Urinary bladder (tissue), 3 donors: ENCODE measurements at regions not wholly inside any gene's neighbourhood (a gene's known extent, or its start where the extent isn't known, plus 50 kb on each side); places are given as distances from the start of the nearest gene placed in this dataset.

ENCODE experiments used
- DNase-seq: peaks from one replicate; pipeline ENCODE4 v3.0.0-alpha.2; 2015; ENCODE audit errors: extremely low spot score
- H3K27ac ChIP-seq: one replicate; pipeline ENCODE4 v1.5.1; 2013; ENCODE audit warnings: low read depth, mild to moderate bottlenecking, moderate library complexity
- H3K36me3 ChIP-seq: one replicate; pipeline ENCODE4 v1.6.1; 2013; ENCODE audit warnings: mild to moderate bottlenecking, moderate library complexity; ENCODE audit not compliant: insufficient read depth
- H3K4me1 ChIP-seq: one replicate; pipeline ENCODE4 v1.6.1; 2013; ENCODE audit warnings: mild to moderate bottlenecking, moderate library complexity; ENCODE audit not compliant: insufficient read depth
- H3K4me3 ChIP-seq: one replicate; pipeline ENCODE4 v1.5.1; 2013; ENCODE audit warnings: low read depth, low read length
- WGBS: extraction: QIAGEN DNeasy Blood & Tissue Kit; methylation state at CpG from one replicate; pipeline ENCODE4 v1.1.7; 2013; 5-methylcytosine and 5-hydroxymethylcytosine counted together
- donor health status: healthy with polysubstance abuse.
- donor health status: healthy.

DNA sequence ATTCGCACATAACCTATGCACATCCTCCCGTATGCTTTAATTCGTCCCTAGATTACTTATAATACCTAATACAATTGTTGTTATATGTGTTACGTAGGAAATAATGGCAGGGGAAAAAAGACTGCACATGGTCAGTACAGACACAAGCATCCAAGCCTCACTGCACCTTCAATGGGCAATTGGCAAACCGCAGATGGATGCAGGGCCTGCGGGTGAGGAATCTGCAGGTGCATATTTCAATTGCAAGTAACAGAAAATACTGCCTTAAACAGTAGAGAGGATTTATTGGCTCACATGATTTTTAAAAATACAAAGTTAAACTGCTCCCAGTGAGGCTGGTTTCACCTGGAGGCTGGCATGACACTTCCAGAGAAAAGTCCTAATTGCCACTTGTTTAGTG lies 142.1 kb upstream of the MLN start:
- Histone ChIP-seq H3K27ac (no peak overlapping the region), H3K4me1 (no peaks in the 10 kb centered on the region), H3K4me3 (no peak overlapping the region), H3K36me3 (no peaks in the 10 kb centered on the region)
- no peak for DNase-seq
- 94% methylated on average over 6 of the region's 6 CpGs for WGBS

DNA sequence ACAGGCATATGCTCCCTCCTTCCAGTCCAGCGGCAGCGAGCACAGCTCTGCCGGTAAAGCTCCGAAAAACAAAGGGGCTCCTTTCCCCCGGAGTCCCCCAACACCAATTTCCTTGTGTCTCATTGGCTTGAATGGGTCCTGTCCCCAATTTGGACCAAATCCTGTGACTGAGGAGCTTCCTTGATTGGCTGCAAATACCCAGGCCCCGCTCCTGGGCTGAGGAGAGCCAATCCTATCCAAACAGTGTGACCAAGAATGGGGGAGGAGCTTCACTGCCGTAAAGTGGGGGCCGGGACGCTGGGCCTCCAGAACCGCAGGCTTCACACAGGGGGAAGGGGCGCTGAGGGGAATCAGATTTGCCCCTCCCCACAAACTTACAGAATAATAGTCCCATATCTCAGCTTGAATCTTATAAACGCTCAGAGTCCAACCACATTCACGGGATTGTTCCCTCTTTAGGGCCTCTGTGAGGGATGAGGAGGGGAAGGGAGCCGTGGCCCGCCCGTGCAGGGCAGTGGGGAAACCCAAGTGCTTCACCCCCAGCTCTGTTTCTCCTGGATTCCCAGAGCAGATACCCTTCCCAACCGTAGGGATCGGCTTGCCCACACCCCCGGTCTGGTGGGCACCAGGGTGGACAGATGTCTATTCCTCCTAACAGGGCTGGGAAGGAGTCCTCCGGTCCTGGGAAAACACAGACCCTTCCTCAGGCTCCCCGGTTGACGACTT lies 141.0 kb upstream of the MLN start:
- WGBS, result 72% methylated on average over 22 of the region's 22 CpGs
- no peaks in the 10 kb centered on the region for H3K4me1 ChIP-seq
- H3K4me3 ChIP-seq, result no peak overlapping the region
- H3K36me3 ChIP-seq, result no peaks in the 10 kb centered on the region
- no peak overlapping the region for H3K27ac ChIP-seq
- DNase-seq, result no peak

DNA sequence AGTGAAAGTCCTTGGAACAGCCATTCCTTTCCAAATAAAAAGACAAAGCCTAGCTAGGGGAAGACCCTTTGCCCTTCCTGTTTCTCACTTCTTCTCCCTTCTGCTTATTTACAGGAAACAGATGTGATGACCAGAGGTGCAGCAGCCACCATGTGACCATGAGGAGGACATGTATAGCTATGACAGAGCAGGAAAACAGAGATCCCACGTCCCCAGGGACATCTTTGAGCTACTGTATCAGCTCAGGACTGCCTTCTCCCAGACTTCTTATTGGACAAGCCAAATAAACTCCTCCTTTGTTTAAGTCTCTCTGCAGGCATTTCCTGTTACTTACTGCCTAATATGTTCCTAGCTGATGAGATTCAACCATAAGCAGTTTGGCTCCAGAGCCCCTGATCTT lies 133.1 kb upstream of the MLN start:
- no peaks in the 10 kb centered on the region for H3K36me3 ChIP-seq
- 37% methylated on average over 1 of the region's 1 CpG for WGBS
- DNase-seq, result no peak

DNA sequence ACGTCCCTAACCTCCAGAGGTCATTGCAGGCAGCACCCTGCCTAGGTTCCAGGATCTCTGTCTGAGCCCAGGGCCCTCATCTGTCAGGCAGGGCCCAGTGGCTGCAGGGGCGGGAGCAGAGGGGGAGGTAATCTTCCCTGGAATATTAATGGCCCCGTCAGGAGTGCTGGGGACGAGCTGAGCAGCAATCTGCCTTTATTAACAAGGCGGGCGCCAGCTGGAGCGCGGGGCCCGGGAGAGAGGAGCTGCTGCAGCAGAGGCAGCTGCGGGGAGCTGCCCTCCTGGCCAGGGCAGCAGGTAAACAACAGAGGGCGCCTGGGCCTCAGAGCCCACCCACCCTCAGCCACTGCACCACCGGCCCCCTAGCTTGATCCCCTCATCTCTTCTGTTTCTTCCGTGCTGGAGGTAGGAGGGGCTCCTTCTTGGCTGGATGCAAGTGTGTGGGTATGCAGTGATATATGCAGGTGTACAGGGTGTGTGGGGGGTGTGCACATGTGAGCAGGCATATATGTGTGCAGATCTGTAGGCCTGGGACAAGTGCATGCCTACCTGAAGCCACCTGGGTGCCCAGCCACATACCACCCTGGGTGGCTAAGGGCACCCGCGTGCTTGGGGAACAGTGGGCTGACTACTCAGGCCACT lies 131.8 kb upstream of the MLN start:
- Histone ChIP-seq H3K27ac (no peak overlapping the region), H3K4me1 (no peaks in the 10 kb centered on the region), H3K36me3 (no peaks in the 10 kb centered on the region), H3K4me3 (no peak overlapping the region)
- no peak for DNase-seq
- 38% methylated on average over 15 of the region's 15 CpGs for WGBS

More for the DNA sequence above, 133.1 kb upstream of the MLN start:
- no peak overlapping the region for H3K4me3 ChIP-seq
- H3K4me1 ChIP-seq, result no peaks in the 10 kb centered on the region
- no peak overlapping the region for H3K27ac ChIP-seq

DNA sequence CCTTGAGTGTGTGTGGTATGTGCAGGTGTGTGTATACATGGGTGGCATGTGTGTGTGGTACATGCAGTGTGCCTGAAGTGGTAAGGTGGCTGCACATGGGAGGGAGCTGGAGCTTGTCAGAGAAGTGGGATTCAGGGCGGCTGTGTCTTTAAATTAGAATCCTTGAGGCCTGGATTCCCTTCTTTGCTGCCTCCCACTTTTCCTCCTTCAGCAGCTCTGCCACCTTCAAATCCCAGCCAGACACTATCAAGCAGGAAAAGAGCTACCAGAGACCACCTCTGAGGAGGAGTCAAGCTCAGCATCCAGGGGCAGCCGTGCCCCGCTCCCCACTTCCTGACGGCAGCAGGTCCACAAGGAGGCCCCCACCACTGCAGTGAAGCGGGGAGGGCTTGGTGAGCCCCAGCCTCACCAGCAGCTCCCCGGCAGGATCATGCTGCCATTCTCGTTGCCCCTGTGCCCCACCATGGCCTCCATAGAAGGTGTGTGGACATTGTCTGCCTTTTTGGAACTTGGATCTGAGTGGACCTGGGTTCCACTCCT lies 131.0 kb upstream of the MLN start:
- no peaks in the 10 kb centered on the region for H3K4me1 ChIP-seq
- DNase-seq, result no peak
- H3K27ac ChIP-seq, result no peak overlapping the region
- WGBS, result 69% methylated on average over 7 of the region's 7 CpGs
- no peaks in the 10 kb centered on the region for H3K36me3 ChIP-seq
- H3K4me3 ChIP-seq, result no peak overlapping the region

DNA sequence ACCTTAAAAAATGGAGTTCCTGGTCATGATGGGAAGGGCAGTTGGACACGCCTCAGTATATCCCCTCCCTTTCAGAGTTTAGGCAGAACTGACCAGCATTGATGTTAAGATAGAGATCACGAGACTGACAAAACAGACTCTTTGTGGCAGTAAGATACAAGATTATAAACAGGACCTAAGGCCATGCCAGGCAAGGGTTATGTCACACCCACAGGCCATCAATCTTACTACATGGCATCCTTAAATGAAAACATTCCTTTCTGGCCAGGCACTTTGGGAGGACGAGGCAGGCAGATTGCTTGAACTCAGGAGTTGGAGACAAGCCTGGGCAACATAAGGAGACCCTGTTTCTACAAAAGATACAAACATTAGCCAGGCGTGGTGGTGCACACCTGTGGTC lies 129.3 kb upstream of the MLN start:
- DNase-seq, result no peak
- Histone ChIP-seq H3K4me3 (no peak overlapping the region), H3K36me3 (no peaks in the 10 kb centered on the region), H3K27ac (no peak overlapping the region), H3K4me1 (no peaks in the 10 kb centered on the region)
- WGBS, result 40% methylated on average over 4 of the region's 4 CpGs

DNA sequence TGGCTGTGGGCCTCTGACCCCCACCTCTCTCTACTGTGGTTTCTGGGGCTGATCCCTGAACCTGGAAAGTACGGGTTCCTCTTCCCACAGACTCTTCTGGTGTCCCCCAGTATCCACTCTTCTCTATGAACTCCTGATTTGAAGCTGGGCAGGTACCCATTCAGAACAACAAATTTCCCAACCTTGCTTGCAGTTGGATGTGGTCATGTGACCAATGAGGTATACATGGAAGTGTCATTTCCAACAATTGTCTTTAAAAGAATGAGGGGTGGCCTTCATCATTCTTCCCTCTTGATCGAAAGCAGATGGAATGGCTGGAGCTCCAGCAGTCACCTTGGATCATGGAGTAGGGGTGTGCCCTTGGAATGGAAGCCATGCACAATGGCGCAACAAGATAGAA lies 128.0 kb upstream of the MLN start:
- no peaks in the 10 kb centered on the region for H3K4me1 ChIP-seq
- no peak overlapping the region for H3K27ac ChIP-seq
- WGBS, result 89% methylated on average over 3 of the region's 3 CpGs
- H3K36me3 ChIP-seq, result no peaks in the 10 kb centered on the region
- DNase-seq, result no peak
- no peak overlapping the region for H3K4me3 ChIP-seq

DNA sequence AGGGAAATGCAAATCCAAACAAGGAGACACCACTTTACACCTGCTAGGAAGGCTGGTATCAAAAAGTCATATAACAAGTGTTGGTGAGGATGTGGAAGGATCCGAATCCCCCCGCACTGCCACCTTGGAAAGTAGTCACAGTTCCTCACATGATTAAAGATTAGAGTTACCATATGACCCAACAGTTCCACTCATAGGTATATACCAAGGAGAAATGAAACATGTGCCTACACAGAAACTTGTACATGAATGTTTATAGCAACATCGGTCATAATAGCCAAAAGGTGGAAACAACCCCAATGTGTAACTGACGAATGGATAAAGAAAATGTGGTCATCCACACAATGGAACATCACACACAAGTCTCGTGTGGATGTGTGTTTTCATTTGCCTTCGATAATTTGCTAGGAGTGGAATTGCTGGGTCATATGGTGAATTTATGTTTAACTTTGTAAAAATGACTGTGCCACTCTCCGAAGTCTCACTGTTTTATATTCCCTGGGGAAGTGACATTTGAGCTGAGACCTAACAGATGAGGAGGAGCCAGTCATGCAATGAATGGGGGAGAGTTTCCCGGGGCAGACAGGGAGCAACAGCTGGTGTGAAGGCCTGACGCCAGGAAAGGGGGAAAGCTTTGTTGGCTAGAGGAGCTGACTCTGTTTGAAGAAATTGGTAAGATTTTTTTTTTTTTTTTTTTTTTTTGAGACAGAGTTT lies 125.9 kb upstream of the MLN start:
- no peak for DNase-seq
- H3K4me1 ChIP-seq, result no peaks in the 10 kb centered on the region
- WGBS, result 54% methylated on average over 9 of the region's 9 CpGs
- H3K4me3 ChIP-seq, result no peak overlapping the region
- H3K36me3 ChIP-seq, result no peaks in the 10 kb centered on the region
- no peak overlapping the region for H3K27ac ChIP-seq

DNA sequence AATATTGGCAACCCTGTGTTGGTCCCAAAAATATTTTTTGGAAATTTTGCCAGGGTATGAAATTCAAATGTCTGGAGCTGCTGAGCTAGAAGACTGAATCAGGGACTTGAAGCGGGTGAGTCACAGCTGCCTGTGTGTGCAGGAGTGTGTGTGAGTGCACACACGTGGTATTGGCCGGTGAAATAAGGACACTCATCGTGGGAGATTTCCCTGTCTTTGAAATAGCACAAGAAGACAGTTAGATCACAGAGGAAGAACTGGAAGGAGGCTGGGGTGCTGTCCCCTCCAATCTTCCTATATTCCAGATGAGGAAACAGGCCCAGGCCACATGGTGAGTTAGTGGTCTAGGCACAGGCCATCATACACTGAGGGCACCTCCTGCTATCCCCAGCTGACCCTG lies 123.8 kb upstream of the MLN start:
- DNase-seq, result no peak
- Histone ChIP-seq H3K4me3 (no peak overlapping the region), H3K4me1 (no peaks in the 10 kb centered on the region), H3K36me3 (no peaks in the 10 kb centered on the region), H3K27ac (no peak overlapping the region)
- 59% methylated on average over 4 of the region's 4 CpGs for WGBS

DNA sequence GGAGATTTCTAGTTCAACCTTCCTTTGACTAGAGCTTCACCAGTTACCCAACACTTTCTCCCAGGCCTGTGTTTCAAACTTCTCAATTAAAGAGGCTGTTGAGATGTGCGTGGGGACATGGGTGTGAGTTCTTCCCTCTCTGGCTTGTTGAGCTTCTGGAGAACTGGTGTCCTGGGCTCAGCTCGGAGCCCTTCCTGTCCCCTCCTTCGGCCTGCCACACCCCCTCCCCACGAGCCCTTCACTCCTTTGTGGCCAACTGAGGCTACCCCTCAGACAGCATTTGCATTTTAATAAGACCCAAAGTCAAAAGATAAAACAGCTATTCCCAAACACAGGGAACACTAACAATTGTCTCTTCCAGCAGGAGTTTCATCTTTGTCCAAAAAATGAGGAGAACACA lies 123.3 kb upstream of the MLN start:
- no peak for DNase-seq
- Histone ChIP-seq H3K27ac (no peak overlapping the region), H3K4me1 (no peaks in the 10 kb centered on the region), H3K4me3 (no peak overlapping the region), H3K36me3 (no peaks in the 10 kb centered on the region)
- WGBS, result 66% methylated on average over 4 of the region's 4 CpGs

DNA sequence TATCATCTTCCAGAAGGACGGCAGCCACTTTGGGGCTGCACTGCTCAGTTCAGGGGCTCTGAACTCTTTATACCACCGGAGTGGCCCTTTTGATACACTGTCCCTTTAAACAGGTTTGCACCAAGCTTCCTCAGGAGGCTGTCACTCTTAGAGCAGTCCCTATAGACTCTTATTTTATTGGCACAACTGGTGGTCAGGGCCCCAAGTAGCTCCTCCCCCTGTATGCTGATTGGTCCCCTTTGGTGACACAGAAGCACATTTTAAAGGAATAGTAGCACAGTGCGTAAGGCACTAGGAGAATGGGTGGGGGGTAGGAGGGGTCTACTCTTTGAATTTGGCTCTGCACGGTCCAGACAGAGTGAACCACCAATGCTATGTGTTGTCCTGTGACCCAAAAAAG lies 122.6 kb upstream of the MLN start:
- DNase-seq, result no peak
- Histone ChIP-seq H3K27ac (no peak overlapping the region), H3K4me1 (no peaks in the 10 kb centered on the region), H3K36me3 (no peaks in the 10 kb centered on the region), H3K4me3 (no peak overlapping the region)
- 81% methylated on average over 4 of the region's 4 CpGs for WGBS

DNA sequence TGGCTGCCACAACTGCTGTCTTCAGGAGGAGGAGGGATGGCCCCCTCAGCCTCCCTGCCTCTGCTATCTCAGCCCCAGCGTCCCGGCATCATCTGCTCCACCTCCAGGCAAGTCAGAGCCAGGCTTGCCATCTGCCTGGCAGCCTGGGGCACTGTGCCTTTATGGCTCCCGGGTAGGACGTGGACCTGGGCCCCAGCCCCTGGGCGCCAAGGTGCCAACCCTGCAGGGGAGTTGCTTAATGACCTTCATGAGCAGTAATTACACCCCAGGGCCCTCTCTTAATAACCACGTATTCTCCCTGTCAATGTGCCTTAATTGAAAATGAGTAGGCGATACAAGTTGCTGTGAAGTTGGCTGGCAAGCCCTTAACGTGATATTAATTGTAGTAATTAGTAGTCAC lies 122.1 kb upstream of the MLN start:
- Histone ChIP-seq H3K4me1 (no peaks in the 10 kb centered on the region), H3K36me3 (no peaks in the 10 kb centered on the region), H3K4me3 (no peak overlapping the region), H3K27ac (no peak overlapping the region)
- WGBS, result 79% methylated on average over 8 of the region's 8 CpGs
- DNase-seq, result no peak

DNA sequence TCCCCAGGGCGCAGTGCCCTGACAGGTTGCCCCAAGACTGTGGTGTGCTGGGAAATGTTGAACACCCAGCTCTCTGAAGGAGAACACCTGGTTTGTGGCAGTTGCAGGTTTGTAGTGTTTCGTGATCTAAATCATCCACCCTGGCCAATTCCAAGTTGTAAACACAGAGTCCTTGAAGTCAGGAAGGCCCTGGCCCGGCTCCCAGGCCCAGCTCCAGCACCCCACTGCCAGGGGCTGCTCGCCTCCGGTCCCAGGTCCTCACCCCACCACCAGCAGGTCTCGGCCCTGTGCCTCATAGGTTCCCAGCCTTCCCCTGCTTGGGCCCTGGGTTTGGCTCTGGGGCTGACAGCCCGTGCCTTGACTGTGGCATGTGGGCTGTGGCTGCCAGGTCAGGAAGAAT lies 121.4 kb upstream of the MLN start:
- Histone ChIP-seq H3K4me3 (no peak overlapping the region), H3K36me3 (no peaks in the 10 kb centered on the region), H3K27ac (no peak overlapping the region), H3K4me1 (no peaks in the 10 kb centered on the region)
- DNase-seq, result no peak
- 65% methylated on average over 7 of the region's 7 CpGs for WGBS

DNA sequence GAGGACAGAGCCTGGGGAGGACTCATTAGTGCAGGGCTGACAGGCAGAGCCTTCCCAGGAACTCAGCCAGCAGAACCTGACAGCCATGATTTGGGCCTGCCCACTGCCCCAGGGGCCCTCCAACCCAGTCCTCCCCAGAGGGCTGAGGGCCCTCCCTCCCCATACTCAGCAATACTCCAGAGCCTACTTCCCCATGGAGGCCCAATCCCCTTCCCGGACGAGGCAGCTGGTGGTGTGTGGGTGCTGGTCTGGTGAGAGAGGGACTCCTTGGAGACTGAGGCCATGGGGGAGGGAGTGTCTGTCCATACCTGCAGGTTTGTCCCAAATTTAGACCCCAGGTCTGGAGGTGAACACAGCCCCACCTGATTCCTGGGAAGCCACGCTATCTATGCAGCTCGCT lies 120.9 kb upstream of the MLN start:
- Histone ChIP-seq H3K27ac (no peak overlapping the region), H3K4me3 (no peak overlapping the region), H3K4me1 (no peaks in the 10 kb centered on the region), H3K36me3 (no peaks in the 10 kb centered on the region)
- 92% methylated on average over 4 of the region's 4 CpGs for WGBS
- DNase-seq, result no peak
